HepG2 (cell line): ENCODE measurements at regions not wholly inside any gene's neighbourhood (a gene's known extent, or its start where the extent isn't known, plus 50 kb on each side); places are given as distances from the start of the nearest gene placed in this dataset.

Experiments used
- ATAC-seq: fragments of 200-7000 bp; cut with Tn5 transposase; 3 replicates; pipeline ENCODE4 v1.9.1; 2020; ENCODE audit warnings: mild to moderate bottlenecking, moderate library complexity
- BruUV-seq: library from RNA; stranded (reverse); fragments of 400-500 nt; replicated peaks from 2 replicates; lab custom pipeline; 2021; lab: Mats Ljungman, UMichigan
- CTCF ChIA-PET: fragments of 300-600 bp; formaldehyde crosslinking; extraction: SDS; loops from one replicate; lab custom pipeline; 2021; ENCODE audit warnings: low total read pairs, inconsistent platforms, low intra/inter-chr PET ratio; lab: Yijun Ruan, JAX
- POLR2A ChIA-PET: fragments of 350-600 bp; sonication (Branson Sonifier 250); formaldehyde crosslinking; loops from one replicate; lab custom pipeline; 2020; ENCODE audit warnings: antibody characterized with exemption, inconsistent platforms; lab: Yijun Ruan, JAX
- DNase-seq: peaks from one replicate; pipeline ENCODE4 v3.0.0-alpha.2; 2015; ENCODE audit warnings: low spot score
- FAIRE-seq: peaks from 3 replicates; lab custom pipeline; 2011; peaks lifted over from hg19 to GRCh38; lab: Jason Lieb, UNC
- H2AFZ ChIP-seq: one replicate; pipeline ENCODE4 v1.6.1; 2011; ENCODE audit warnings: low read length, inconsistent platforms
- H3K27ac ChIP-seq: fragments of 300-600 bp; 3 replicates; pipeline ENCODE4 v1.8.0; 2011; ENCODE audit warnings: mixed run types, mild to moderate bottlenecking, mixed read lengths, low read length, inconsistent platforms; ENCODE audit not compliant: insufficient read depth; ENCODE audit errors: extremely low read length
- H3K27me3 ChIP-seq, 2 experiments: fragments of 200-600 bp in 1 of 2; 2 replicates in 1 of 2; 3 replicates in 1 of 2; pipeline versions ENCODE4 v1.6.0 to v1.8.0; 2011; ENCODE audit warnings: low read length in 2 of 2, mild to moderate bottlenecking in 2 of 2, moderate library complexity in 2 of 2, inconsistent platforms in 1 of 2; ENCODE audit not compliant: insufficient read depth in 2 of 2, control insufficient read depth in 1 of 2
- H3K36me3 ChIP-seq, 2 experiments: fragments of 200-600 bp in 1 of 2; replicated peaks in 1 of 2; 2 replicates in 1 of 2; 3 replicates in 1 of 2; pipeline versions ENCODE4 v1.5.1 to v1.8.0; 2011; ENCODE audit warnings: low read length in 2 of 2, inconsistent platforms in 1 of 2; ENCODE audit not compliant: insufficient read depth in 2 of 2, control insufficient read depth in 1 of 2
- H3K4me1 ChIP-seq: 2 replicates; pipeline ENCODE4 v1.5.1; 2012; ENCODE audit warnings: low read length, inconsistent platforms; ENCODE audit not compliant: insufficient read depth
- H3K4me2 ChIP-seq: 2 replicates; pipeline ENCODE4 v1.6.0; 2011; ENCODE audit warnings: low read depth, low read length, inconsistent platforms
- H3K4me3 ChIP-seq, 3 experiments: fragments of 200-600 bp in 1 of 3; sonication (generic), shearing (Covaris generic) in 1 of 3; replicated peaks in 1 of 3; 2 replicates each; pipeline ENCODE4 v1.5.1; 2011 to 2016; ENCODE audit warnings: low read length in 3 of 3, inconsistent platforms in 2 of 3, low read depth in 2 of 3, mild to moderate bottlenecking in 2 of 3, control low read depth in 1 of 3, mixed read lengths in 1 of 3; ENCODE audit not compliant: insufficient read depth in 1 of 3
- H3K79me2 ChIP-seq: one replicate; pipeline ENCODE4 v1.6.1; 2011; ENCODE audit warnings: low read length, inconsistent platforms; ENCODE audit not compliant: insufficient read depth
- H3K9ac ChIP-seq: 2 replicates; pipeline ENCODE4 v1.6.0; 2011; ENCODE audit warnings: mild to moderate bottlenecking, low read depth, low read length, inconsistent platforms; ENCODE audit not compliant: insufficient read depth
- H3K9me3 ChIP-seq: 2 replicates; pipeline ENCODE4 v1.5.1; 2012; ENCODE audit warnings: mild to moderate bottlenecking, low read length
- H4K20me1 ChIP-seq: 2 replicates; pipeline ENCODE4 v1.6.0; 2011; ENCODE audit warnings: inconsistent platforms, mild to moderate bottlenecking, low read length, moderate library complexity; ENCODE audit not compliant: insufficient read depth
- HNF4A ChIP-seq: sonication (generic); formaldehyde crosslinking; IDR thresholded peaks from 2 replicates; pipeline ENCODE4 v1.4.0; 2020; ENCODE audit warnings: missing genetic modification reagents
- RNF219 ChIP-seq: sonication (generic); formaldehyde crosslinking; IDR thresholded peaks from 2 replicates; pipeline ENCODE4 v1.5.0; 2020; ENCODE audit warnings: mild to moderate bottlenecking, missing genetic modification reagents
- STAG1 ChIP-seq: sonication (generic); formaldehyde crosslinking; IDR thresholded peaks from 2 replicates; pipeline ENCODE4 v1.4.0; 2020; ENCODE audit warnings: missing genetic modification reagents
- YEATS4 ChIP-seq: sonication (generic); formaldehyde crosslinking; IDR thresholded peaks from 2 replicates; pipeline ENCODE4 v1.4.0; 2020; ENCODE audit warnings: missing genetic modification reagents, borderline replicate concordance
- ZFP82 ChIP-seq: sonication (generic); formaldehyde crosslinking; IDR thresholded peaks from 2 replicates; pipeline ENCODE4 v1.5.1; 2020; ENCODE audit warnings: mild to moderate bottlenecking, missing genetic modification reagents, borderline replicate concordance
- ZNF225 ChIP-seq: sonication (generic); formaldehyde crosslinking; IDR thresholded peaks from 2 replicates; pipeline ENCODE4 v1.4.0; 2020; ENCODE audit warnings: mild to moderate bottlenecking, missing genetic modification reagents
- ZNF790 ChIP-seq: sonication (generic); formaldehyde crosslinking; IDR thresholded peaks from 2 replicates; pipeline ENCODE4 v1.8.0; 2022; ENCODE audit warnings: missing genetic modification reagents, mild to moderate bottlenecking, borderline replicate concordance
- WGBS: methylation state at CpG from one replicate; pipeline ENCODE4 v1.1.6; 2017; ENCODE audit warnings: low lambda C conversion rate; 5-methylcytosine and 5-hydroxymethylcytosine counted together
- in situ Hi-C: cut with HindIII; loops from 2 replicates; pipeline ENCODE4 v1.10.0; 2017; ENCODE audit warnings: low pct_unique_long_range_greater_than_20kb; ENCODE audit not compliant: extremely low pct_ligation_motif_present
- intact Hi-C: fragments of 100-400 bp; cut with micrococcal nuclease; formaldehyde crosslinking; loops from one replicate; pipeline ENCODE4 v1.10.0; 2022; ENCODE audit not compliant: unreplicated experiment

DNA sequence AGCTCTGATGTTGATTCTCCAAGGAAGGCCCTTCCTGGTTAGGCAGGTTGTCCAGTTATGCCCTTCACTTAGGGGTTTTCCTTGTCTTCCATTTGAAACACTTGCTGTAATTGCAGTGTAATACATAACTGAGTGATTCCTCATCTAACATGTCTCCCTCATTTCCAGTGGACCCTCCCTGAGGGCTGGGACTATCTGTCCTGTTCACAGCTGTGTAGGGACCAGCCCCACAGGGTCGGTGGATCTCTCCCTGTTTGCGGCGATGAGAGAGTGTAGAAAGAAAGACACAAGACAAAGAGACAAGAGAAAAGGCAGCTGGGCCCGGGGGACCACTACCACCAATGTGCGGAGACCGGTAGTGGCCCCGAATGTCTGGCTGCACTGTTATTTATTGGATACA, 135.9 kb upstream of the EEPD1 start:
- H3K36me3 ChIP-seq = no peaks in the 10 kb centered on the region
- no peak overlapping the region for H3K4me2 ChIP-seq
- TF ChIP-seq HNF4A (CRISPR knock-in tag) (no peak), ZNF790 (no peak), RNF219 (CRISPR knock-in tag) (no peak), YEATS4 (CRISPR knock-in tag) (no peak), ZFP82 (CRISPR knock-in tag) (no peak), ZNF225 (no peak), STAG1 (CRISPR knock-in tag) (no peak)
- WGBS = 55% methylated on average over 7 of the region's 7 CpGs
- ATAC-seq = no peak
- BruUV-seq = no TSS peak
- H2AFZ ChIP-seq = no peak overlapping the region
- H3K9ac ChIP-seq = no peak overlapping the region
- H3K4me1 ChIP-seq = no peaks in the 10 kb centered on the region
- H3K27me3 ChIP-seq = peaks cover 2 to 26% of the 10 kb centered on the region in 2 experiments; a peak in 3 of 5 replicates
- H3K9me3 ChIP-seq = no peaks in the 10 kb centered on the region
- H3K4me3 ChIP-seq = no peak overlapping the region
- FAIRE-seq = no peak
- H3K79me2 ChIP-seq = no peaks in the 10 kb centered on the region
- H3K27ac ChIP-seq = no peak overlapping the region
- ChIA-PET POLR2A (no interaction called here), CTCF (no interaction called here)
- DNase-seq = no peak
- in situ Hi-C loops (no loop called here), intact Hi-C loops (no loop called here)
- no peaks in the 10 kb centered on the region for H4K20me1 ChIP-seq
